HG03097 (cell line): ENCODE measurements at regions not wholly inside any gene's neighbourhood (a gene's known extent, or its start where the extent isn't known, plus 50 kb on each side); places are given as distances from the start of the nearest gene placed in this dataset.
"Not testable (repeated sequence)": the region's sequence is repeated elsewhere in the genome, so short reads cannot be mapped to it uniquely, and the experiment has no call there.

Experiments
- ATAC-seq: cut with Tn5 transposase; IDR thresholded peaks from one replicate; pipeline ENCODE4 v1.9.1; 2021; ENCODE audit not compliant: unreplicated experiment, low FRiP score

DNA sequence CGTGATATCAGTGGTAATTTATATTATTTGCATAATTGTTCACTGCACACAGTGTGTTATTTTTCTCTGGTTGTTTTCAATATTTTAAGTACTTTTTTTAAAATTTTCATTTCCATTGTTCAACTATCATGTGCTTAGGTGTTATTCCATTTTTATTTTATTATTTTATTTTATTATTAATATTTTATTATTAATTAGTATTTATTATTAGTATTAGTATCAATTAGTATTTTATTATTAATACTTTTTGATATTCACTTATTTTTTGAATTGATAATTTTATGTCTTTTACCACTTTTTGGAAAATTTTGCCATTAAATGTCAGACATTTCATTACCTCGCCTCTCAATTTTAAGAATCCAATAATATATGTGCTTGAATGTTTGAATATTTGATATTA lies 593.8 kb upstream of the GRM3 start:
- no peak for ATAC-seq

DNA sequence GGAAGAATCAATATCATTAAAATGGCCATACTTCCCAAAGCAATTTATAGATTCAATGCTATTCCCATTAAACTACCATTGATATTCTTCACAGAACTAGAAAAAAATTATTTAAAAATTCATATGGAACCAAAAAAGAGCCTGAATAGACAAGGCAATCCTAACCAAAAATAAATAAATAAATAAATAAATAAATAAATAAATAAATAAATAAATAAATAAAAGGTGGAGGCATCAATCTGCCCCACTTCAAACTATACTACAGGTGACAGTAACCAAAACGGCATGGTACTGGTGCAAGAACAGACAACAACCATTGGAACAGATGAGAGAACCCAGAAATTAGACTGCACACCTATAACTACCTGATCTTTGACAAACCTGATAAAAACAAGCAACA lies 598.5 kb upstream of the GRM3 start:
- not testable (repeated sequence) for ATAC-seq

DNA sequence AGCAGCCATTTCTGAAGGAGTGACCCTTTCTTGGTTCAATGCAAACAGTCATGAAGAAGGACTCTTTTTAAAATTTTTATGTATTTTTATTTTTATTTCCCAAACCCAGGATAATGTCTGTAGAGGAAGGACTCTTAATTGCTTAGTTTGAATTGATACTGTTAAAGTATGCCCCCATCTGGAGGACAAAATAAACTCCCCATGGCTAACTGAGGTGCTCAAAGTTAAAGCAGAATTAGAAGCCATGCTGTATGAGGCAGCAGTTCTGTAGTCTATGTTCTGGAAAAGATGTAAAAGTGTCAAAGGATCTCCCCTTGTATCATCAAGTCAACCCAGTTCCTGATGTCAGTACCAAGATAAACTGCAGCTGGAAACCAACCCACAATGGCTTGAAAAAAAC lies 617.9 kb upstream of the GRM3 start:
- no peak for ATAC-seq

- ATAC-seq = no peak
These were observed 630.0 kb upstream of the GRM3 start for GRCh38 chr7:86013662-86014061.

DNA sequence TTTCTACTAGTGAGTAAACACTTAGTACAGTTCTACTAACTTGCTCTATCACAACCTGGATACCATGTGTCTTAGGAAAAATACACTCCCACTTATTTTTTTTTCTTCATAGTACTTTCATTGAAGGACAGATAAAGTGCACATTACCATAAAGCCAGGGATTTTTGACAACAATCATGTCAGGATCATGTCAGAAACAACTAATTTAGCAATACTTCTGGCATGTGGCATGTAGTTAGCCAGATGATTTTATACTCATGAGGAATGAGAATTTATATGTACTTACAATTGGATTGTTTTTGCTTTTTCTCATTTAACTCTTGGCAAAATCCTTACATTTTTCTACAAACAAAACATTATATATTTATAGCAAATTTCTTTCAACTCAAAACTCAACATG lies 630.7 kb upstream of the GRM3 start:
- no peak for ATAC-seq

DNA sequence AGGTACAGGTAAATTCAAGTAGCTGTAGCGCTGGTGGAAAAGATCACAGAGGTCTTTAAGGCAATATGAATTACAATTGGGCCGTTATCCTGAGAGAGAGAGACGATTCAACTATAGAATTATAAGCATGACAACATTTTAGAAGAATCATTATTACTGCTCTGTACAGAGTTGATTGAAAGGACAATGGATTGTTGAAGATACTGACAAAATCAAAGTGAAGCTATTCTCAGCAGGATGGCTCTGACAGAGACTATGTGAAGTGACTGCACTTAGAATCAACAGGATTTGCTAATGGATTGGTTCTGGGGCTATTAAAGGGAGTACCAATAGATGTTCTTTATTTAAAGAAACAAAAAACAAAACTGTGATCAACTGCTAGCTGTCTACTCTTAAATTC lies 634.8 kb upstream of the GRM3 start:
- ATAC-seq = no peak

- no peak for ATAC-seq
These were observed 636.8 kb upstream of the GRM3 start for GRCh38 chr7:86006909-86007308.

GRCh38 chr7:86002858-86003257 lies 640.9 kb upstream of the GRM3 start:
- no peak for ATAC-seq

DNA sequence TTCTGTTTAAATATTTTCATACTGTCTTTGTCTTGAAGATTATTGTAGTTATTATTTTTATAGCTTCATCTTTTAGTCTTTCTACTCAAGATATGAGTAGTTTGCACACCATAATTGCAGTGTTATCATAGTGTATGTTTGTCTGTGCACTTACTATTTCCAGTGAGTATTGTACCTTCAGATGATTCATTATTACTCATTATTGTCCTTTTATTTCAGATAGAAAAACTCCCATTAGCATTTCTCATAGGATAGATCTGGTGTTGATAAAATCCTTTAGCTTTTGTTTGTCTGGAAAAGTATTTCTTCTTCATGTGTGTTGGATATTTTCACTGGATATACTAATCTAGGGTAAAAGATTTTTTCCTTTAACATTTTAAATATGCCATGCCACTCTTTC lies 646.2 kb upstream of the GRM3 start:
- ATAC-seq = no peak

- no peak for ATAC-seq
These were observed 648.6 kb upstream of the GRM3 start for GRCh38 chr7:85995101-85995500.

DNA sequence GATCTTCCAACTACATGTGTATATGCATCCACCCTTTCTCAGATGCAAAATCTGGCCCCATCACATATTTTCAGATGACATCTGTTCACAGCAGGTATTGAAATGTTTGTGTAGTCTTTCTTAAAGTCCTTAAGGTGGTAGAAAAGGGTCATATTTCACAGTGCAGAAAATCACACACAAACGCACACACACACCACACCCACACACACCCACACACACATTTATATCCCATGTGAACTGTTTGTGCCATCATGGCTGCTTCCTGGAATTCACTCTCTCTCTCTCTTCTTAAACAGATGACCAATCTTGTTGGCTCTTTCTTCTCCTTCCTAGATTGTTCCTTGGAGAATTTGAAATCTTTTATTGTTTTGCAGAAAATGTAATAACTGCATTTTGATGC lies 663.0 kb upstream of the GRM3 start:
- ATAC-seq = no peak

DNA sequence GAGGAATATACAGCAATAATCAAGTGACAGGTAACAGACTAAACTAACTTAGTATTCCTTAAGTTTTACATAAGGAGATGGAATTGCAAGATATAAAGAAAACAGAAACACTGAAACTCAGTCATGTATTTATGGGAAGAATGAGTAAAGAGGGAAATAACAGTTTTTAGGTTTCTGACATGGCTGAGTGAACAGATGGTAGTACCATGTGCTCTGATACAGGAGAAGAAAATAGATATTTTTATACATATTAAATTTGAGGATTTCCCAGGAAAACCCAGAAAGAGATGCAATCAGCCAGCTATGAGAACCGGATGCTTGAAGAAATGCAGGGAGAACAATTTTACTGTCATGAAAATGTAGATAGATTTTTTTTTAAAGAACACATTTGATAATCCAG lies 669.5 kb upstream of the GRM3 start:
- ATAC-seq = no peak

DNA sequence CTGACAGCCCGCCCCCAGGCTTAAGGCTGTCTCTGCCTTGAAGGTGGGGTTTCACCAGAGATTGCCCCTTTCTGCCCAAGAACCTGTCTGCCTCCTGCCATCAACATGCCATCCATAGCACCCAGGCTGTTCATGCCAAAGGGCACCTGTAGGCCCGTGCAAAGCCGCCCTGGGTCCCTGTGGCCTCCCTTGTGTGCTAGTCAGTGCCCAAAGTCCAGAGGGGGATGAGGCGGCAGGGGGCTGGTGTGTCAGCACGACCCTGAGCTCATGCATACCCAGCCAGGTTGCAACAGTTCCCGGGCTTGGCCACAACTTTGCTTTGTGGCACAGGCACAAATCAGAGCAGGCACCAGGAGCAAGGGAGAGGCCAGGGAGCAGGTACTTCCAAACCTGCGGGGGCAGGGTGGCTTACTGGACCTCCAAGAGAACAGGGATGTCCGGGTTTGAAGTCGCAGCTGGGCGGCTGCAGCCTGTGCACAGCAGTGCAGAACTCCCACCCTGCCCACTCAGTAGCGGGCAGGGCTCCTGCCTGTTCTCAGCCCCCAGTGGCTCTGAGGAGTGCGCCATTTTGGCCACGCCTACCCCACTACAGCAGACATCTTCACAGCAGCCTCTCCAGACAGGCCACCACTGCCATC lies 671.1 kb upstream of the GRM3 start:
- ATAC-seq = no peak

DNA sequence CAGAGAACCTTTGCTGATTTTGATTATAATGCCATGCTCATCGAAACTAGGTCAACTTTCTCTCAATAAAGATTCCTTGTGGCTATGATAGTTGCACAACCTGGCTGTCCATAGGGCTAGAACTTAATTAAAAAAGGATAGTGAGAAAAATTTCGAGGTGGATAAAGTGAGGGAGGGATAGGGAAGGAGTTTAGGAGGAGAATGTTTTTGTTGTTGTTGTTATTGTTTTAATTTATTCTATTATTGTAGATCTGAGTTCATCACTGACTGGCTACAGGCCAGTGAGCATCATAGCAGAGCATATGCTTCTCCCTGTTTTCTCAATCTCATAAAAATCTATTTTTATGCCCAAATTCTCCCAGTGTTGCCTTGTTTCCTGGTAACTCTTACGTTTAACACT lies 688.7 kb upstream of the GRM3 start:
- ATAC-seq = no peak

- no peak for ATAC-seq
These were observed 692.8 kb upstream of the GRM3 start for GRCh38 chr7:85950871-85951270.

DNA sequence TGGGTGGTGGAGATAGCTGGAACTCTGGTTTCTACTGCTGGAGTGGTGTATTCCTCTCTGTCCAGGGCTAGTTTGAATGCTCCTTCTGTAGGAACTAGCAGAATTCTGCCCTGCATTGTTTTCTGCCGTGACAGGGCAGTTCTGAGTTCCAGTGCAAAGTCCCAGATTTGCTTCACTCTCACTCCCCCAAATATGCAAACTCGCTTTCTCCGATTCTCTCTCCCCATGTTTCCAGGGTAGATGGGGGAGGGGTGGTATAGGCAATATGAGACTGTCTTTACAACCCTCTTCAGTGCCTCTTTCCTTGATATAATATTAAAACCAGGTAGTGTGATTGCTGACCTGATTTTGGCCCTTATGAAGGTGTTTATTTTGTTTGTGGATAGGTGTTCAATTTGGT lies 693.3 kb upstream of the GRM3 start:
- no peak for ATAC-seq

DNA sequence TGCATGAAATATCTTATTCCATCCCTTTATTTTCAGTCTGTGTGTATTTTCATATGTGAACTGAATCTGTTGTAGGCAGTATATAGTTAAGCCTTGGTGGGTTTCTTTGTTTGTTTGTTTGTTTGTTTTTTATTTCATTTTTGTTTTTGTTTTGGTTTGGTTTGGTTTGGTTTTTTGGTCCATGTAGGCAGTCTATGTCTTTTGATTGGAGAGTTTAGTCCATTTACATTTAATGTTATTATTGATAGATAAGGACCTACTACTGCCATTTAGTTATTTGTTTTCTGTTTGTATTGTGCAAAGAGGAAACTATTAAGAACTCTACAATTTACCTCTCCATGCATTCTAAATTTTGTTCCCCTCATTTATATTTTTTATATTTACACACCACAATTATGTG lies 695.9 kb upstream of the GRM3 start:
- no peak for ATAC-seq

DNA sequence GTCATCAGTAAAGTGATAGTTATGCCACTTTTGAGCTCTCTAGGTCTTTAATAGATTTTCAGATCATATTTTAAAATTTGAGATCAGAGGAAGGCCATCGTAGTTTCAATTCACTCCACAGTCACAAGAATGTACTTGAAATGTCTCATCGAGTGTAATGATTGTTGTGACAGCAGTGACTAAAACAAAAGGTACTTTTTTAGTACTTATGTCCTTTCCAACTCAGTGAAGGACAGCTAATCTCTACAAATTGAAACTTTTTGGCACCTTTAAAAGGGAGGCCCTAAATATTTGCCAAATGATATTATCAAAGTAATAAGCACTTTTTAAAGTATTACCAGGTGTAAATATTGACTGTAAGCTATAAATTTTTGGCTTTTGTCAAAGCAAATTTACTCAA lies 702.9 kb upstream of the GRM3 start:
- ATAC-seq = no peak

DNA sequence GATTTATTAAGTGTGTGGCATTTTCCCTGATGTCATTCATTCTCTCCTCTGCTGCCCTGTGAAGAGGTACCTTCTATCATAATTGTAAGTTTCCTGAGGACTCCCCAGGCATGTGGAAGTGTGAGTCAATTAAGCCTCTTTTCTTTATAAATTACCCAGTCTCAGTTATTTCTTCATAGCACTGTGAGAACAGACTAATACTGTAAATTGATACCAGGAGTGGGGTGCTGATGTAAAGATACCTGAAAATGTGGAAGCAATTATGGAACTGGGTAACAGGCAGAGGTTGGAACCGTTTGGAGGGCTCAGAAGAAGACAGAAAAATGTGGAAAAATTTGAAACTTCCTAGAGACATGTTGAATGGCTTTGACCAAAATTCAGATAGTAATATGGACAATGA lies 711.8 kb upstream of the GRM3 start:
- ATAC-seq = no peak

GRCh38 chr7:85928500-85928899 lies 715.2 kb upstream of the GRM3 start:
- ATAC-seq = no peak

- no peak for ATAC-seq
These were observed 716.5 kb upstream of the GRM3 start for GRCh38 chr7:85927226-85927625.

GRCh38 chr7:85924062-85924461 lies 719.6 kb upstream of the GRM3 start:
- ATAC-seq = no peak

GRCh38 chr7:85916016-85916415 lies 727.7 kb upstream of the GRM3 start:
- ATAC-seq = no peak
